GM12878 (cell line): ENCODE measurements at regions not wholly inside any gene's neighbourhood (a gene's known extent, or its start where the extent isn't known, plus 50 kb on each side); places are given as distances from the start of the nearest gene placed in this dataset.

Experiments
- JUND ChIP-seq: IDR thresholded peaks from 2 replicates; pipeline ENCODE4 v1.6.1; 2012; ENCODE audit warnings: low read depth, mild to moderate bottlenecking, low read length, improper control_type of control experiment, moderate library complexity
- NR2C1 ChIP-seq: fragments of 450-650 bp; IDR thresholded peaks from 2 replicates; pipeline ENCODE4 v1.6.1; 2017; ENCODE audit warnings: antibody characterized with exemption, mild to moderate bottlenecking, moderate library complexity
- RAD21 ChIP-seq: IDR thresholded peaks from 2 replicates; pipeline ENCODE4 v1.6.1; 2011; ENCODE audit warnings: mild to moderate bottlenecking, low read depth, low read length, moderate library complexity; ENCODE audit not compliant: insufficient read depth
- ZNF24 ChIP-seq: fragments of 450-650 bp; IDR thresholded peaks from 2 replicates; pipeline ENCODE4 v1.6.1; 2017; ENCODE audit warnings: antibody characterized with exemption, mild to moderate bottlenecking

DNA sequence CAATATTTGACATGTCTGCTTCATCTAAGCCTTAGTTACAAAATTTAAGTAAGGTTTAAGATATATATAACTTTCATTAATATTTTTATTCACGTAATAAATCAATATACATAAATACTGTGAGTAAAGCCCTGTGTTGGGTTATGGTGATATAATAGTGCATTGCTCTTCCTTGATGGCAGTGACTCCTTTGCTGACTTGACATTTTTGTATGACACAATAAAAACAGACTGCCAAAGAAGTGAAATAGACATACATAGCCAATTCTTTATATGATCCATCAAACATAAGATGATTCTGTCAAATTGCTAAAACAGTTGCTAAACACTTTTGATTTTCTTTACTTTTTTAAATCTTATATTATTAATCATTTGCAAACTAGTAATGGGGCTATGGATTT lies 1518.2 kb downstream of the EFNA5 start:
- TF ChIP-seq JUND (no peak), NR2C1 (no peak), RAD21 (no peak), ZNF24 (no peak)
